ENCODE measurements at regions not wholly inside any gene's neighbourhood (a gene's known extent, or its start where the extent isn't known, plus 50 kb on each side); places are given as distances from the start of the nearest gene placed in this dataset.

DNA sequence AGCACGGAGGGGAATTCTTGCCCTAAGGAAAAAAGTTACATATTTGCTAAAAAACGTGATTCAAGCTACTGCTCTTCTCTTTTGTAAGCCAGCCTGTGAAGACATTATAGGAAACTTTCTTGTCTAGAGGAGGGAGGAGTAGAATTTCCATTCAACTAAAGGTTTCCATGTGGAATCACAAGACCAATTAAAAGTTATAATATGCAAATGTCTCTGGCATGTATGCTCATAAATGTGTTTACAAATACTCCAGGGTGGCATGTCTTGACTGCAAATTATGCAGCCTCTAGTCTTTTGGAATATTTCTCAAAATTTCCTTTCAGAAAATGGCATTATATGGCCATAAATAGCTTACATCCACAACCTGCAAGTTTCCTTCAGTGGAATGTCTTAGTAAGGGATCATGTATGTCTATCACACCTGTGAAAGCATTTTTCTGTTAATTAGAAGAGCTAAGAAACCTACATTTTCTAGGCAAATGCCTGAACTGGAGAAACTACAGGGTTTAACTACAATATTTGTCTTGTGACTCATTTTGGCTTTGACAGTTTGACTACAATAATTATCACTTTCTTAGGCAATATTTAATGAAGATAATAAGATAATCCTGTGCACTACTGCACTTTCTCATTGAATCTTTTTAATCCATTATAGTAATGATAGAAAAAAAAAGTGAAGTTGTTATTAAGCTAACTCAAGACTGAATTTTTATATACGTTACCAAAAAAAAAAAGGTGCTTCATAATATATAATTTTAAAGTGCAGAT lies 111.1 kb upstream of the C10orf90 start:
- Histone ChIP-seq H3K4me3 (no peak overlapping the region), H3K9me3 (no peaks in the 10 kb centered on the region), H3K4me1 (no peaks in the 10 kb centered on the region), H3K27ac (no peak overlapping the region), H3K27me3 (no peaks in the 10 kb centered on the region), H3K36me3 (no peaks in the 10 kb centered on the region)
- TF ChIP-seq POLR2A (IDR thresholded peaks at IDR 0.05) (no peak), CTCF (IDR thresholded peaks at IDR 0.05) (no peak)
- no peak for DNase-seq
- intact Hi-C loops (cut with DNase I; ENCODE audit: low total_unique reads), result no loop called here

DNA sequence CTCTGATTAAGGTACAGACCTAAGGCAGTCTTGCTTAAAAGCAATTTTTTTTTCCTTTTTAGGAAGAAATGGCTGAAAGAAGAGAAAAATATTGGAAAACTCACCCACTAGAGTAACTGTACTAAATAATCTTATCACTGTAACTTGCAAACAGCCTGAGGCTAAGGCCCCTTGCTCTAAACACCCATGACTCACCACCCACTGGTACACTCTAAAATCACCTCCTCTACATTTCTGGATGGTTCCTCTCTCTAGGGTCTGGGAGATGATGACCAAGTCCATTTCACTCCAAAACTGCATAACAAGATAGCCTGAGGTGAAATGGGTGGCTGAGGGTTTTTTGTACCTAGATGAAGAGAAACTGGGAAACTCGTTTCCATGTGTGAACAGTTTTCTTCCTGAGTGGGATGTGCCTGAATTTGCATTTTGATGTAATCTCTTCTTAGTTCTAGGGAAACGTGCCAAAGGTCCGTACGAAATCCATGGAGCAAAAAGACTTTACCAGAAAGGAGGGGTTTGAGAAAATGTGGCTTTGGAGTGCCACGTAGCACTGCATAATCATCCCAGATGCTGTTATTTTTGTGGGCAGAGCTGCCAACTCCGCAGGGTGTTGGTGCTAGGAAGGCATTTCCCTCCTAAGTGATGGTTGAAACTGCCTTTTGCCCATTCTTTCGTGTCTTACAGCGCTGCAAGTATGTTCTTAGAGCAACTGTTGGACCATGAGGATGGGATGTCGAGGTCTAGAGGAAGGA lies 113.5 kb upstream of the C10orf90 start:
- H3K4me3 ChIP-seq, result no peak overlapping the region
- no peaks in the 10 kb centered on the region for H3K36me3 ChIP-seq
- TF ChIP-seq POLR2A (IDR thresholded peaks at IDR 0.05) (no peak), CTCF (IDR thresholded peaks at IDR 0.05) (no peak)
- DNase-seq, result no peak
- no peaks in the 10 kb centered on the region for H3K27me3 ChIP-seq
- H3K4me1 ChIP-seq, result no peaks in the 10 kb centered on the region
- H3K27ac ChIP-seq, result no peak overlapping the region
- intact Hi-C loops (cut with DNase I; ENCODE audit: low total_unique reads), result no loop called here
- no peaks in the 10 kb centered on the region for H3K9me3 ChIP-seq

GRCh38 chr10:126787201-126787600 lies 116.7 kb upstream of the C10orf90 start:
- TF ChIP-seq POLR2A (IDR thresholded peaks at IDR 0.05) (no peak), CTCF (IDR thresholded peaks at IDR 0.05) (no peak)

DNA sequence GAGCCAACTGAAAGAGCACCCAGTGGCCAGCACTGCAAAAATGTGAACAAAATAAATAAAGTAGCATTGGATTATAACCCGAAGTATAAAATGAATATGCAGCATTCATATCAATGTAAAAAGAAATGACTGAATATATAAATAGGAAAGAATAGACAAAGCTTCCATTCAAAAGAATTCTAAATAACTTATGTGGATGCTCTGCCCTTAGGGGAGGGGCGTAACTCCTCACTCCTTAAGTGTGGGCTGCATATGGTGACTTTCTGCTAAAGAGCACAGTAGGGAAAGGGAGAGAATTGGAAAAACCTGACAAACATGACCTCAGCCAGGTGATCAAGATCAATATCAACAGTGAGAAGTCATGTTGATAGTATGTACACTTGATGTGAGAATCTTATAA lies 109.9 kb upstream of the DOCK1 start:
- DNase-seq, result no peak
- no peaks in the 10 kb centered on the region for H3K36me3 ChIP-seq
- intact Hi-C loops (cut with DNase I; ENCODE audit: low total_unique reads), result no loop called here
- H3K9me3 ChIP-seq, result no peaks in the 10 kb centered on the region
- H3K4me3 ChIP-seq, result no peak overlapping the region
- no peak overlapping the region for H3K27ac ChIP-seq
- no peaks in the 10 kb centered on the region for H3K4me1 ChIP-seq
- H3K27me3 ChIP-seq, result no peaks in the 10 kb centered on the region
- TF ChIP-seq CTCF (IDR thresholded peaks at IDR 0.05) (no peak), POLR2A (IDR thresholded peaks at IDR 0.05) (no peak)

More at GRCh38 chr10:126787201-126787600, 116.7 kb upstream of the C10orf90 start:
- Histone ChIP-seq H3K4me1 (no peaks in the 10 kb centered on the region), H3K36me3 (no peaks in the 10 kb centered on the region), H3K4me3 (no peak overlapping the region), H3K27me3 (no peaks in the 10 kb centered on the region), H3K9me3 (no peaks in the 10 kb centered on the region), H3K27ac (no peak overlapping the region)
- intact Hi-C loops (cut with DNase I; ENCODE audit: low total_unique reads), result no loop called here
- no peak for DNase-seq

GRCh38 chr10:126798649-126799048 lies 106.6 kb upstream of the DOCK1 start:
- H3K27ac ChIP-seq, result no peak overlapping the region
- no peaks in the 10 kb centered on the region for H3K36me3 ChIP-seq
- H3K4me1 ChIP-seq, result no peaks in the 10 kb centered on the region
- H3K9me3 ChIP-seq, result no peaks in the 10 kb centered on the region
- DNase-seq, result no peak
- intact Hi-C loops (cut with DNase I; ENCODE audit: low total_unique reads), result no loop called here
- H3K4me3 ChIP-seq, result no peak overlapping the region
- H3K27me3 ChIP-seq, result no peaks in the 10 kb centered on the region
- TF ChIP-seq POLR2A (IDR thresholded peaks at IDR 0.05) (no peak), CTCF (IDR thresholded peaks at IDR 0.05) (no peak)
